Astrocyte of the spinal cord (primary cell): ENCODE measurements at regions not wholly inside any gene's neighbourhood (a gene's known extent, or its start where the extent isn't known, plus 50 kb on each side); places are given as distances from the start of the nearest gene placed in this dataset.

ENCODE experiments used
- DNase-seq: peaks from one replicate; pipeline ENCODE4 v3.0.0; 2011; ENCODE audit warnings: low read depth, low spot score
- H3K4me3 ChIP-seq: 2 replicates; pipeline ENCODE4 v1.5.1; 2011; ENCODE audit warnings: low read depth, mild to moderate bottlenecking, low read length, moderate library complexity
- in situ Hi-C: cut with HindIII; loops from 2 replicates; pipeline ENCODE4 v1.10.0; 2017; ENCODE audit warnings: low sequenced_read_pairs
- TF ChIP-seq, protein P1 (sequence below): IDR thresholded peaks from 2 replicates; pipeline ENCODE4 v1.5.1; 2012; ENCODE audit warnings: low read depth, mild to moderate bottlenecking, low read length, inconsistent platforms

DNA sequence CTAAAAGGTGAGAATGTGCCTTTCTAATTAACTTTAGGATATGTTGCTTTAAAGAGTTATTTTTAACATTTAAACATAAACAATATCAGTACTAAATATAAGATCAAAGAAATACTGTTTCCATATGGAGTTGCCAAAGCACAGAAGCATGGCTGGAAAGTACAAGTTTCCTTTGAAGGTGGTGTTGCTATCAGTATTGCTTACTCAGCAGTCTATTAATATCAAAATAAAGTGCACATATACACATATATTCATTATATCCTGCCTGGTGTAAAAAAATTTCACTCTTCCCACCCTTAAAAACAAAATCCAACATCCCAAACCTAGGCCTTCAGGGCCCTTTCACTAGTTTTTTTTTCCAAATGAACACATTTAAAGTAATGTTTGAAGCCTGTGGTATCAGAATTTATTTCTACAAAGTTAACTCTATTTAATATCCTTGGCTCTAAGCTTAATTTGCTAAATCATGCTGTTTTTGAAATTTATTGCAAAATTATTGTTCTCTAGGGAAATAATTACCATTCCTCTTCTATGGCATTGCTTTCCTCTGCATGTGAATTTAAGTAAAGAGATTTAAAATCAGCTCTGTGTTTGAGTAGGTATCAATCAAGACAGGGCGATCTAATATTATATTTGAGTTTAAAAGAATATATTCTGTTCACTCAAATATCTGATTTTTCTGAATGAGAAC lies 192.7 kb upstream of the MEIS1 start:
- no peak overlapping the region for H3K4me3 ChIP-seq
- TF ChIP-seq, protein P1, sequence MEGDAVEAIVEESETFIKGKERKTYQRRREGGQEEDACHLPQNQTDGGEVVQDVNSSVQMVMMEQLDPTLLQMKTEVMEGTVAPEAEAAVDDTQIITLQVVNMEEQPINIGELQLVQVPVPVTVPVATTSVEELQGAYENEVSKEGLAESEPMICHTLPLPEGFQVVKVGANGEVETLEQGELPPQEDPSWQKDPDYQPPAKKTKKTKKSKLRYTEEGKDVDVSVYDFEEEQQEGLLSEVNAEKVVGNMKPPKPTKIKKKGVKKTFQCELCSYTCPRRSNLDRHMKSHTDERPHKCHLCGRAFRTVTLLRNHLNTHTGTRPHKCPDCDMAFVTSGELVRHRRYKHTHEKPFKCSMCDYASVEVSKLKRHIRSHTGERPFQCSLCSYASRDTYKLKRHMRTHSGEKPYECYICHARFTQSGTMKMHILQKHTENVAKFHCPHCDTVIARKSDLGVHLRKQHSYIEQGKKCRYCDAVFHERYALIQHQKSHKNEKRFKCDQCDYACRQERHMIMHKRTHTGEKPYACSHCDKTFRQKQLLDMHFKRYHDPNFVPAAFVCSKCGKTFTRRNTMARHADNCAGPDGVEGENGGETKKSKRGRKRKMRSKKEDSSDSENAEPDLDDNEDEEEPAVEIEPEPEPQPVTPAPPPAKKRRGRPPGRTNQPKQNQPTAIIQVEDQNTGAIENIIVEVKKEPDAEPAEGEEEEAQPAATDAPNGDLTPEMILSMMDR: no peak
- in situ Hi-C loops: no loop called here

DNA sequence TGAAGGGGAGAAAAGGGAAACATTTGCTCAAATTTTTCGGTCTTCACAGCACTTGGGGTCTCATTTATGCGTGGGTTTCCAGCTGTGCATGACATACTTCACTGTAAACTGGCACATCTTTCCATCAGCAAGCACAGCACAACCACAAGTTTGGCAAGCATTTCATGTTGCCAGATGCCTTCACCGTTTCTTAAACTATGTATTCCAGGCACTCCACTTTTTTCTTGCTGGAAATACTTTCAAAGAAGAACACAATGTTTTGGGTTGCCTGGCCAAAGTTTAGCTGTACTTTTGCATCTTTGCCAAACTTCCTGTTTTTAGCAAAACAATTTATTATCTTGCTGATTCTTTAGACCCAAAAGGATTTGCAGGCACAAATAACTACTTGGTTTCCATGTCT lies 194.6 kb upstream of the MEIS1 start:
- no peak overlapping the region for H3K4me3 ChIP-seq
- in situ Hi-C loops: no loop called here
- TF ChIP-seq, protein P1: no peak
- peak; percentile 13 for DNase-seq

More for the DNA sequence above, 192.7 kb upstream of the MEIS1 start:
- no peak for DNase-seq

DNA sequence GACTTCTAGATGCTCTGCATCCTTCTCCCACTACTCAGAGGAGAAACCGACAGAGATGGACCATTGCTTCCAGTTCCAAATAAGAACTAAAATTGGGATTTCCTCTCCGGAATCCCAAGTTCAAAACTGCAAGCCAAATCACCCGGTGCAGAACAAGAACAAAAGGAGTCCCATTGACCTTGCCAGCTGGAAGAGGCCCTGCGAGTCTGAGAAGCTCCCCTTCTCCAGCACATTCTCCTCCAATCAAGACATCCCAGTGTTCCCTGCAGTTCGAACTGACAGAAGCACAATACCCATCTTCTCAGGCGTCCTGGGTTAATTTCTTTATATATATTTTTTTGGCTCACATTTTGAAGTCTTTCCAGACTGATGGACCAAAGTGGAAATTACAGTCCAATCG lies 195.3 kb upstream of the MEIS1 start:
- TF ChIP-seq, protein P1: no peak
- H3K4me3 ChIP-seq: no peak overlapping the region
- in situ Hi-C loops: no loop called here

DNA sequence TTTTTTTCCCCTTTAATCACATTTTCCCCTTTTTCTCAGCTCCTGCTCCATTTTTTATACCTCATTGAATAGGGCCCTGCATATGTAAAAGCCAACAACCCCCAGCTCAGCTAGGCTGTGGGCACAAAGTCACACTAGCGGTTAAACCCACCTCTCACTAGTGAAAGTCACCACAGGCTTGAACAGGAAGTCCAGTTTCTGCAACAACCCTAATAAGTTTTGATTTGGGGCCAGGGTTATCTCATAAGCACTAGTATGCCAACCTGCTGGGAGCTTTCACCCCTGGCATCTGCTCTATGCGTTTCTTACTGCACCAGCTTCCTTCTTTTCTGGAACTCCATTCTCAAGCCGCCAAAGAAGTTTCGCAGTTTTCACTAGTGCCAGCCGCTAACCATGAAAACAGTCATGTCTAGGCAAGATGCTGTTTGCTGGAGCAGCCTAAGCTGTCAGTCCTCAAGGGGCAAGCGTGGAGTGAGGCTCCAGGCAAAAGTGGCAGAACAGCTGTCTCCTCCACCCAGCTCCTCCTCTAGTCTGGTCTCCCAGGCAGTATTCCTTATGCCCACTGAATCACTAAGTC lies 197.0 kb upstream of the MEIS1 start:
- in situ Hi-C loops: no loop called here
- DNase-seq: no peak
- TF ChIP-seq, protein P1: no peak
- H3K4me3 ChIP-seq: no peak overlapping the region

More for the DNA sequence above, 195.3 kb upstream of the MEIS1 start:
- no peak for DNase-seq

DNA sequence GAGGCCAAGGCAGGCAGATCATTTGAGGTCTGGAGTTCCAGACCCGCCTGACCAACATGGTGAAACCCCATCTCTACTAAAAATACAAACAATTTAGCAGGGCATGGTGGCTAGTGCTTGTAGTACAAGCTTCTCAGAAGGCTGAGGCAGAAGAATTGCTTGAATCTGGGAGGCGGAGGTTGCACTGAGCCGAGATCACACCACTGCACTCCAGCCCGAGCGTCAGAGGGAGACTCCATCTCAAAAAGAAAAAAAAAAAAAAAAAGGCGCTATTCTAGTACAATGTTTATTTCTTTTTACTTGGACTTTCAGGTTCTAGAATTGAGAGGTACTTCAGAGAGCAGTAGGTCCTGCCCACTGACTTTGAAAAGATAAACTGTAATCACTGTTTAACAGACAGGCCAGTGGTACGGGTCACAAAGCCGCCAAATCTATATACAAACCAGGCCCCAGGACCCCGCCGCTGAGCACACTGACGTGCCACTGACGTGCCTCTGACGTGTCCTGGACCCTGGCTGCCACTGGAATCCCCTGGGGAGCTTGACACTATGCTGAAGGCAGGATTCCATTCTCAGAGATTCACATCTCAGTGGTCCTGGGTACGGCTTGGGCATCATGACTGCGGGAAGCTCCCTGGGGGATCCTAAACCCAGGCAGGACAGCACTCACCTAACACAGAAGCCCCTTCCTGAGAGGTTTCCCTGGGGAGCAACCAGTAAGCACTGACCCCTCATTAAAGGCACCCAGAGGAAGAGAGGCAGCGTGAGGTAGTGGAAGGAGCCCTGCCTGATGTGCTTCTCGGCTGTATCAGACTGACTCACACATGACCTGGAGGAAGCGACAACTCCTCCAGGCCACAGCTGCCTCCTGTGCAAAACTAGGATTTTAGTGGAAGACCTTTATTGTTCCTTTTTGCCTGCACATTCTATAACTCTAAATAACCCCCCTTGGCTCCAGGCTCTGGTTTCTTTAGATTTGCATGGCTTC lies 197.8 kb upstream of the MEIS1 start:
- in situ Hi-C loops: no loop called here
- H3K4me3 ChIP-seq: no peak overlapping the region
- DNase-seq: no peak
- TF ChIP-seq, protein P1: no peak

DNA sequence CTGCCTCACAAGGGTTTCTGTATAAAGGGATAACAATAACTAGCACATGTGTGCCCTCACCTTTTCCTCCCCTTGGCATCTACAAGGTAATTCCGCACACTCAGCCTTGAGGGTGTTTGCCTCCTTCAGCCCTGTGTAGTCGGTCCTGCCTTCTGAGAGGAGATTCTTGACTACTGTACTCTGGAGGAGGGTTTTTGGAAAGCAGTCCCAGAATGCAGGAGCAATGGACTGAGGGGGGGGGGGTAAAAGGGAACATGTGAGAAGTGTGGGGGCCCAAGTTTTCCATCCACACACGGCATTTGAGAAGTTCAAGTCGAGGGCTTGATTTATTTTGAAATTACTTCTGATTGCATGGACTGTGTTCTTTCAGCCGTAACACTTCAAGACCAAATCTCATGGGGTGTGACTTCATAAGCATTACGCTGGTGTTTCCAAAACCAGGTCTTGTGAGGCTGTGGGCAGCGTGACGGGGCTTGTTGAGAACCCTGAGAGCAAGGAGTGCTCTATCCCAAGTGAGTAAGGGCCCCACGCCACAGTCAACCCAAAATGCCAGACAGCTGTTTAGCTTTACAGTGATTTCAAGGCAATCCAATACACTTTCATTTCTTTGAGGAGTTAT lies 198.7 kb upstream of the MEIS1 start:
- in situ Hi-C loops: no loop called here
- H3K4me3 ChIP-seq: no peak overlapping the region
- TF ChIP-seq, protein P1: no peak
- DNase-seq: no peak
